Tibial nerve (tissue), 4 donors: ENCODE measurements at regions not wholly inside any gene's neighbourhood (a gene's known extent, or its start where the extent isn't known, plus 50 kb on each side); places are given as distances from the start of the nearest gene placed in this dataset.

Experiments used
- DNase-seq, 2 donors: peaks; one replicate each; pipeline ENCODE4 v3.0.0-alpha.2; 2019; ENCODE audit warnings: low spot score in 2 of 2
- H3K27ac ChIP-seq, 4 donors: fragments of 200-600 bp; sonication (generic) in 3 of 4; one replicate each; pipeline ENCODE4 v1.5.1; 2017 to 2019; ENCODE audit warnings: mild to moderate bottlenecking in 1 of 4
- H3K27me3 ChIP-seq, 2 donors: fragments of 200-600 bp; sonication (generic) in 1 of 2; one replicate each; pipeline versions ENCODE4 v1.5.1 to v1.6.0; 2017 to 2019
- H3K36me3 ChIP-seq, 3 donors: fragments of 200-600 bp; sonication (generic); one replicate each; pipeline ENCODE4 v1.5.1; 2018 to 2019
- H3K4me1 ChIP-seq, 4 donors: fragments of 200-600 bp; sonication (generic) in 3 of 4; one replicate each; pipeline ENCODE4 v1.5.1; 2017 to 2019
- H3K4me3 ChIP-seq, 4 donors: fragments of 200-600 bp; sonication (generic) in 3 of 4; one replicate each; pipeline ENCODE4 v1.5.1; 2017 to 2019; ENCODE audit warnings: mild to moderate bottlenecking in 1 of 4, moderate library complexity in 1 of 4
- H3K9me3 ChIP-seq, 4 donors: fragments of 200-600 bp; sonication (generic) in 3 of 4; one replicate each; pipeline ENCODE4 v1.5.1; 2017 to 2019
- CTCF ChIP-seq, 5 experiments: fragments of 200-600 bp in 3 of 5; fragments of 450-650 bp in 2 of 5; sonication (generic) in 3 of 5; IDR thresholded peaks; one replicate each; pipeline ENCODE4 v1.5.1; 2016 to 2019; ENCODE audit warnings: antibody characterized with exemption in 5 of 5, mild to moderate bottlenecking in 3 of 5, moderate library complexity in 2 of 5
- EP300 ChIP-seq, 2 donors: sonication (generic); formaldehyde crosslinking; IDR thresholded peaks; one replicate each; pipeline ENCODE4 v1.6.1; 2017; ENCODE audit warnings: antibody characterized with exemption in 2 of 2, mild to moderate bottlenecking in 1 of 2
- POLR2A ChIP-seq, 2 donors: fragments of 450-650 bp; IDR thresholded peaks; one replicate each; pipeline ENCODE4 v1.6.1; 2017; ENCODE audit warnings: antibody characterized with exemption in 2 of 2, mild to moderate bottlenecking in 2 of 2, moderate library complexity in 2 of 2
- WGBS, 2 donors: methylation state at CpG; one replicate each; pipeline ENCODE4 v1.1.5; 2018; 5-methylcytosine and 5-hydroxymethylcytosine counted together

GRCh38 chr14:30235485-30235884 is 307.8 kb upstream of the PRKD1 start:
- H3K27me3 ChIP-seq: no peaks in the 10 kb centered on the region
- no peaks in the 10 kb centered on the region for H3K4me1 ChIP-seq
- H3K9me3 ChIP-seq: no peaks in the 10 kb centered on the region
- WGBS, 2 donors: 89 to 93% methylated on average over 2 of the region's 2 CpGs
- H3K4me3 ChIP-seq: no peak overlapping the region
- H3K27ac ChIP-seq: no peak overlapping the region
- no peaks in the 10 kb centered on the region for H3K36me3 ChIP-seq
- TF ChIP-seq CTCF (IDR thresholded peaks at IDR 0.05) (no peak), EP300 (IDR thresholded peaks at IDR 0.05) (no peak), POLR2A (IDR thresholded peaks at IDR 0.05) (no peak)
- no peak for DNase-seq

GRCh38 chr14:30238936-30239335 is 311.3 kb upstream of the PRKD1 start:
- no peak for DNase-seq
- no peaks in the 10 kb centered on the region for H3K27me3 ChIP-seq
- WGBS, 2 donors: 80 to 84% methylated on average over 4 of the region's 4 CpGs

GRCh38 chr14:30240018-30240417 is 312.4 kb upstream of the PRKD1 start:
- Histone ChIP-seq H3K27ac (no peak overlapping the region), H3K4me3 (no peak overlapping the region), H3K9me3 (no peaks in the 10 kb centered on the region), H3K4me1 (no peaks in the 10 kb centered on the region), H3K36me3 (no peaks in the 10 kb centered on the region), H3K27me3 (no peaks in the 10 kb centered on the region)
- WGBS, 2 donors: 47 to 63% methylated on average over 4 of the region's 4 CpGs
- no peak for DNase-seq
- no peak for TF ChIP-seq POLR2A (IDR thresholded peaks at IDR 0.05)
- no peak for TF ChIP-seq EP300 (IDR thresholded peaks at IDR 0.05)
- TF ChIP-seq CTCF (IDR thresholded peaks at IDR 0.05): no peak

More at GRCh38 chr14:30238936-30239335, 311.3 kb upstream of the PRKD1 start:
- TF ChIP-seq POLR2A (IDR thresholded peaks at IDR 0.05): no peak
- no peak for TF ChIP-seq CTCF (IDR thresholded peaks at IDR 0.05)
- no peak for TF ChIP-seq EP300 (IDR thresholded peaks at IDR 0.05)
- H3K36me3 ChIP-seq: no peaks in the 10 kb centered on the region
- H3K9me3 ChIP-seq: no peaks in the 10 kb centered on the region
- no peak overlapping the region for H3K4me3 ChIP-seq
- H3K27ac ChIP-seq: no peak overlapping the region
- H3K4me1 ChIP-seq: no peaks in the 10 kb centered on the region

GRCh38 chr14:30240685-30241084 is 313.0 kb upstream of the PRKD1 start:
- no peak for DNase-seq
- WGBS, 2 donors: 47 to 60% methylated on average over 3 of the region's 3 CpGs
- H3K36me3 ChIP-seq: no peaks in the 10 kb centered on the region
- H3K4me1 ChIP-seq: no peaks in the 10 kb centered on the region
- H3K4me3 ChIP-seq: no peak overlapping the region
- H3K9me3 ChIP-seq: no peaks in the 10 kb centered on the region
- no peak overlapping the region for H3K27ac ChIP-seq
- H3K27me3 ChIP-seq: no peaks in the 10 kb centered on the region
- TF ChIP-seq EP300 (IDR thresholded peaks at IDR 0.05) (no peak), POLR2A (IDR thresholded peaks at IDR 0.05) (no peak), CTCF (IDR thresholded peaks at IDR 0.05) (no peak)

- 71 to 77% methylated on average over 2 of the region's 2 CpGs for WGBS, 2 donors
- Histone ChIP-seq H3K27ac (no peak overlapping the region), H3K36me3 (no peaks in the 10 kb centered on the region), H3K27me3 (no peaks in the 10 kb centered on the region), H3K9me3 (no peaks in the 10 kb centered on the region), H3K4me1 (no peaks in the 10 kb centered on the region), H3K4me3 (no peak overlapping the region)
- no peak for DNase-seq
- TF ChIP-seq CTCF (IDR thresholded peaks at IDR 0.05) (no peak), EP300 (IDR thresholded peaks at IDR 0.05) (no peak), POLR2A (IDR thresholded peaks at IDR 0.05) (no peak)
These were observed 315.1 kb upstream of the PRKD1 start for GRCh38 chr14:30242744-30243143.
